ENCODE measurements at regions not wholly inside any gene's neighbourhood (a gene's known extent, or its start where the extent isn't known, plus 50 kb on each side); places are given as distances from the start of the nearest gene placed in this dataset.

GRCh38 chr7:46943996-46944395 lies 637.9 kb downstream of the TNS3 start:
- POLR2A ChIA-PET (ENCODE audit: partially characterized antibody) = no interaction called here
- H3K36me3 Mint-ChIP-seq = no peaks in the 10 kb centered on the region
- H3K36me3 ChIP-seq (ENCODE audit: insufficient read depth, low read length) = no peaks in the 10 kb centered on the region
- H3K4me1 ChIP-seq (ENCODE audit: insufficient read depth, low read length) = no peaks in the 10 kb centered on the region
- no peaks in the 10 kb centered on the region for H3K9me3 ChIP-seq (ENCODE audit: control insufficient read depth in 1 of 2, low read length in 2 of 2)
- H3K4me1 Mint-ChIP-seq = no peaks in the 10 kb centered on the region
- no peaks in the 10 kb centered on the region for H3K27me3 ChIP-seq (ENCODE audit: insufficient read depth, low read length)
- H3K4me3 Mint-ChIP-seq = no peak overlapping the region
- H3K4me3 ChIP-seq (ENCODE audit: low read length in 2 of 2) = no peak overlapping the region
- no peak for DNase-seq
- intact Hi-C loops (cut with micrococcal nuclease) = no loop called here
- H3K27me3 Mint-ChIP-seq = no peaks in the 10 kb centered on the region
- CTCF ChIA-PET (ENCODE audit: partially characterized antibody) = no interaction called here
- peaks cover 0 to 9% (median 4%) of the 10 kb centered on the region in 8 donors for H3K9me3 Mint-ChIP-seq
- no peak overlapping the region for H3K27ac ChIP-seq (ENCODE audit: low read depth, low read length)
- no peak overlapping the region for H3K27ac Mint-ChIP-seq

DNA sequence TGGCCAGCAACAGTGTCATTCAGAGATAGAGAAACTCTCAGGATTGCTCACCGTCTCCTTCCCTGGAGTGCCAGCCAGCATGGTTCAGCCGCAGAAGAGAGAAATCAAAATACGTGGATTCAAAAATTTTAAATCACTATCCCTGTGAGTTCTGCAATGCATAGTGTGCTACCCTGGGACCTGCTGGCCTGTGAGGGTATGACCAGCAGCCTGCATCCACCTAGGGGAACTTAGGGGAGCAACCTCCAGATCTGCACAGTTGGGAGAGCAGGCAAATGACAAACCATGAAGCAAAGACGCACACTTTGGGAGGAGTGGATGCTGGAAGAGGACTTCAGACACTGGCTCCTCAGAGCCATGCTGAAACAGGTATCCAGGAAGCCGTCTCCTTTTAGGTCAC lies 639.3 kb downstream of the TNS3 start:
- Mint-ChIP-seq H3K9me3 (peaks cover 0 to 10% (median 5%) of the 10 kb centered on the region in 8 donors), H3K27ac (no peak overlapping the region), H3K4me1 (no peaks in the 10 kb centered on the region), H3K4me3 (no peak overlapping the region), H3K27me3 (no peaks in the 10 kb centered on the region), H3K36me3 (no peaks in the 10 kb centered on the region)
- no peak for DNase-seq
- Histone ChIP-seq H3K27me3 (ENCODE audit: insufficient read depth, low read length) (no peaks in the 10 kb centered on the region), H3K9me3 (ENCODE audit: control insufficient read depth in 1 of 2, low read length in 2 of 2) (no peaks in the 10 kb centered on the region), H3K27ac (ENCODE audit: low read depth, low read length) (no peak overlapping the region), H3K4me1 (ENCODE audit: insufficient read depth, low read length) (no peaks in the 10 kb centered on the region), H3K36me3 (ENCODE audit: insufficient read depth, low read length) (no peaks in the 10 kb centered on the region), H3K4me3 (ENCODE audit: low read length in 2 of 2) (no peak overlapping the region)
- ChIA-PET POLR2A (ENCODE audit: partially characterized antibody) (no interaction called here), CTCF (ENCODE audit: partially characterized antibody) (no interaction called here)
- intact Hi-C loops (cut with micrococcal nuclease) = no loop called here

- ChIA-PET POLR2A (ENCODE audit: partially characterized antibody) (no interaction called here), CTCF (ENCODE audit: partially characterized antibody) (no interaction called here)
- no peaks in the 10 kb centered on the region for H3K36me3 Mint-ChIP-seq
- Histone ChIP-seq H3K27me3 (ENCODE audit: insufficient read depth, low read length) (no peaks in the 10 kb centered on the region), H3K36me3 (ENCODE audit: insufficient read depth, low read length) (no peaks in the 10 kb centered on the region), H3K4me1 (ENCODE audit: insufficient read depth, low read length) (no peaks in the 10 kb centered on the region), H3K9me3 (ENCODE audit: control insufficient read depth in 1 of 2, low read length in 2 of 2) (no peaks in the 10 kb centered on the region), H3K4me3 (ENCODE audit: low read length in 2 of 2) (no peak overlapping the region), H3K27ac (ENCODE audit: low read depth, low read length) (no peak overlapping the region)
- H3K9me3 Mint-ChIP-seq = peaks cover 2 to 9% (median 5%) of the 10 kb centered on the region in 8 donors
- DNase-seq = no peak
- H3K4me1 Mint-ChIP-seq = no peaks in the 10 kb centered on the region
- no peak overlapping the region for H3K27ac Mint-ChIP-seq
- H3K27me3 Mint-ChIP-seq = no peaks in the 10 kb centered on the region
- intact Hi-C loops (cut with micrococcal nuclease) = no loop called here
- H3K4me3 Mint-ChIP-seq = no peak overlapping the region
Observed at GRCh38 chr7:46940178-46940577, 641.7 kb downstream of the TNS3 start.

DNA sequence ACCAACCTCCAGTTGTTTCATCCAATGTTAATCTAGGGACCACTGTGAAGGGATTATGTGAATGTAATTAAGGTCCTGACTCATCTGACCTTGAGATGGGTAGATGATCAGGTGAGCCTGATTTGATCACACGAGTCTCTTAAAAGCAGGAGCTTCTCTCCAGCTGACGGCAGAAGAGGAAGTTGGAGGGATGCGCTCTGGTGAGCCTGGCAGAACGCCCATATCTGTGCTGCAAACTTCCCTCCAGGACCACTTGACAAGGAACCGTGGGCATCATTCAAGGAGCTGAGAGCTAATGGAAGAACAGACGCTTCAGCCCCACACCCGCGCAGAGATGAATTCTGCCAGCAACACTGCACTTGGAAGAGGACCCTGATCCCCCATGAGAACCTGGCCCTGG lies 642.4 kb downstream of the TNS3 start:
- Mint-ChIP-seq H3K4me1 (no peaks in the 10 kb centered on the region), H3K9me3 (peaks cover 2 to 9% (median 5%) of the 10 kb centered on the region in 8 donors), H3K27me3 (no peaks in the 10 kb centered on the region), H3K36me3 (no peaks in the 10 kb centered on the region), H3K4me3 (no peak overlapping the region), H3K27ac (no peak overlapping the region)
- POLR2A ChIA-PET (ENCODE audit: partially characterized antibody) = no interaction called here
- no peak overlapping the region for H3K27ac ChIP-seq (ENCODE audit: low read depth, low read length)
- H3K9me3 ChIP-seq (ENCODE audit: control insufficient read depth in 1 of 2, low read length in 2 of 2) = no peaks in the 10 kb centered on the region
- no peak overlapping the region for H3K4me3 ChIP-seq (ENCODE audit: low read length in 2 of 2)
- H3K4me1 ChIP-seq (ENCODE audit: insufficient read depth, low read length) = no peaks in the 10 kb centered on the region
- CTCF ChIA-PET (ENCODE audit: partially characterized antibody) = interaction anchor here (0.9 kb wide), 1 partner anchor 12 kb away, joined by 5 read pairs; no protein-coding TSS in a partner anchor
- no peaks in the 10 kb centered on the region for H3K27me3 ChIP-seq (ENCODE audit: insufficient read depth, low read length)
- no peaks in the 10 kb centered on the region for H3K36me3 ChIP-seq (ENCODE audit: insufficient read depth, low read length)
- intact Hi-C loops (cut with micrococcal nuclease) = no loop called here
- DNase-seq = no peak

DNA sequence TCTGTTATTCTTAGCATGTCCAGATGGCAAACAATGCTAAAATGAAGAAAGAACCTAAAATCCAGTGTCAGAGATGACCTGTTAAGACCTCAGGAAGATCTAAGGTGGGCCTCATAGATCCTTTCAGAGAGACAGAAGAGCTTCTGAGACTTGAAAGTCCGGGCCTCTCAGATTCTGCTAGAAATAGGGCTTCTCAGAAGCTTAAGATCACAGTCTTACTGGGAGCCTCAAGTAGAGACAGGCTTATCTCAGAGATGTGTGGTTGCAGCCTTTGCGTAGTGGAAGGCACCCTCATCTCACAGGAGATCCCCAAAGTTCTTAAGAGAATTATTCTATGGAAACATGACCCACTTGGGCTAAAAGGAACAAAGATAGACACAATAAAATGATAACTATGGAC lies 642.8 kb downstream of the TNS3 start:
- Histone ChIP-seq H3K4me1 (ENCODE audit: insufficient read depth, low read length) (no peaks in the 10 kb centered on the region), H3K9me3 (ENCODE audit: control insufficient read depth in 1 of 2, low read length in 2 of 2) (no peaks in the 10 kb centered on the region), H3K36me3 (ENCODE audit: insufficient read depth, low read length) (no peaks in the 10 kb centered on the region), H3K4me3 (ENCODE audit: low read length in 2 of 2) (no peak overlapping the region), H3K27me3 (ENCODE audit: insufficient read depth, low read length) (no peaks in the 10 kb centered on the region), H3K27ac (ENCODE audit: low read depth, low read length) (no peak overlapping the region)
- Mint-ChIP-seq H3K36me3 (no peaks in the 10 kb centered on the region), H3K27me3 (no peaks in the 10 kb centered on the region), H3K4me3 (no peak overlapping the region), H3K27ac (no peak overlapping the region), H3K4me1 (no peaks in the 10 kb centered on the region), H3K9me3 (peaks cover 2 to 9% (median 4%) of the 10 kb centered on the region in 8 donors)
- POLR2A ChIA-PET (ENCODE audit: partially characterized antibody) = no interaction called here
- CTCF ChIA-PET (ENCODE audit: partially characterized antibody) = interaction anchor here (0.9 kb wide), 1 partner anchor 11 kb away, joined by 5 read pairs; no protein-coding TSS in a partner anchor
- intact Hi-C loops (cut with micrococcal nuclease) = no loop called here
- DNase-seq = no peak

DNA sequence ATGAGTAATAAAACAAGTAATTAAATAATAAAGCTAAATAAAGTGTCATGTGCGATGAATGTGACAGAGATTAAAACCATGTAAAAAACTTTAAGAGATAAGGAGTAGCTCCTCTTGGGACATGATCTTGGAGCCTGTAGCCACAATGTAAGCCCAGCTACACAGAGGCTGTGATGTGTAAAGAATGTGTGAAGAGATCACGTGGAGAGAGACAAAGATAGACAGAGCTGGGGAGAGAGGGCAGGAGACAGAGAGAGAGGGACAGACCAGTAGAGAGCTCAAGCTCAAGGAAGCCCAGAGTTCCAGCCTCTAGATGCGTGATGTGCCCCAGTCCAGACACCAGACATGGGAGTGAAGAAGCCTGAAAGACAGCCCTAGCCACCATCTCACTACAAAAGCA lies 644.1 kb downstream of the TNS3 start:
- H3K36me3 ChIP-seq (ENCODE audit: insufficient read depth, low read length) = no peaks in the 10 kb centered on the region
- Mint-ChIP-seq H3K9me3 (peaks cover 2 to 9% (median 3%) of the 10 kb centered on the region in 8 donors), H3K27ac (no peak overlapping the region), H3K36me3 (no peaks in the 10 kb centered on the region), H3K4me3 (no peak overlapping the region), H3K4me1 (no peaks in the 10 kb centered on the region), H3K27me3 (no peaks in the 10 kb centered on the region)
- intact Hi-C loops (cut with micrococcal nuclease) = no loop called here
- no peaks in the 10 kb centered on the region for H3K4me1 ChIP-seq (ENCODE audit: insufficient read depth, low read length)
- DNase-seq = no peak
- H3K9me3 ChIP-seq (ENCODE audit: control insufficient read depth in 1 of 2, low read length in 2 of 2) = no peaks in the 10 kb centered on the region
- no peak overlapping the region for H3K4me3 ChIP-seq (ENCODE audit: low read length in 2 of 2)
- H3K27me3 ChIP-seq (ENCODE audit: insufficient read depth, low read length) = no peaks in the 10 kb centered on the region
- POLR2A ChIA-PET (ENCODE audit: partially characterized antibody) = no interaction called here
- CTCF ChIA-PET (ENCODE audit: partially characterized antibody) = no interaction called here
- H3K27ac ChIP-seq (ENCODE audit: low read depth, low read length) = no peak overlapping the region

DNA sequence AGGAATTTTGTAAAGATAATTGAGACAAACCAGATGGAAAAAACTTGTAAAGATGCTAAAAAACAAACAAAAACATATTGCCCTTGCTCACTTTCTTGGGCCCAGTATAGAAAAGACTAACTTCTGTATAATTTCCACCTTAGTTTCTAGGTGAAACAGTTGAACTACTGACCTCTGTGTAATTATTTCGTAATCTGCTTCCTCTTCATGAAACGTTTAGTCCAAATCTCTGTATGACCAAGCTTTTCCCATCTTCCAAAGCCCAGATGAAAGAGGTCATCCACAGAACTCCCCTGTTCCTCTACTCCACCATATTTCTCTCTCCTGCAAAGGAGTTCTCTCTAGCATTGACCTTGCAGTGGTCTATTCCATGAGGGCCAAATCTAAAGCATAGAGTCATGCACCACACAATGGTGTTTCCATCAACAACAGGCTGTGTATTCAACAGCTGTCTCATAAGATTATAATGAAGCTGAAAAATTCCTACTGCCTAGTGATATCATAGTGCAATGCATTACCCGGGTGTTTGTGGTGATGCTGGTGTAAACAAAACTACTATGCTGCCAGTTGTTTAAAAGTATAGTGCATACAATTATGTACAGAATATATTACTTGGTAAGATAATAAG lies 647.6 kb downstream of the TNS3 start:
- intact Hi-C loops (cut with micrococcal nuclease) = no loop called here
- no peak overlapping the region for H3K27ac Mint-ChIP-seq

DNA sequence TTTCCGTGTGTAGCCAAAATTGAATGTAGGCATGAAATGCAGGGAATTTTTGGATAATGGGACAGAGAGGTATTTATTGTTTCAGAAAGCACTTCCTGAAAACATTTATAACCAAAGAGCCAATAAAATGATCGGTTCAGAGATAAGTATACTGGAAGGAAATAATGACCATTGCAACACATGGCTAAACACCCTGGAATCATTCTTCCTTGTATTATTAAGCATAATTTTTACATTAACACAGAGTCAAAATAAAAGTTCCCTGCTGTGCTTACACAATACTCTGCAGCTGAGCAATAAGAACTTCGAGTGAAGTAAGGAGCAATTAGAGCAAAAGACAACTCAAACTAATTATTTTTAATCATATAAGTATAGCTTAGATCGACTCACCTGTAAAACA lies 648.3 kb downstream of the TNS3 start:
- no peak overlapping the region for H3K27ac ChIP-seq (ENCODE audit: low read depth, low read length)
- no peaks in the 10 kb centered on the region for H3K36me3 ChIP-seq (ENCODE audit: insufficient read depth, low read length)
- H3K9me3 ChIP-seq (ENCODE audit: control insufficient read depth in 1 of 2, low read length in 2 of 2) = no peaks in the 10 kb centered on the region
- no peaks in the 10 kb centered on the region for H3K27me3 Mint-ChIP-seq
- H3K4me1 ChIP-seq (ENCODE audit: insufficient read depth, low read length) = no peaks in the 10 kb centered on the region
- no peaks in the 10 kb centered on the region for H3K27me3 ChIP-seq (ENCODE audit: insufficient read depth, low read length)
- no peaks in the 10 kb centered on the region for H3K4me1 Mint-ChIP-seq
- no peak overlapping the region for H3K27ac Mint-ChIP-seq
- H3K9me3 Mint-ChIP-seq = peaks cover 0 to 10% (median 5%) of the 10 kb centered on the region in 8 donors
- H3K36me3 Mint-ChIP-seq = no peaks in the 10 kb centered on the region
- no peak overlapping the region for H3K4me3 ChIP-seq (ENCODE audit: low read length in 2 of 2)
- DNase-seq = no peak
- POLR2A ChIA-PET (ENCODE audit: partially characterized antibody) = no interaction called here
- no peak overlapping the region for H3K4me3 Mint-ChIP-seq
- CTCF ChIA-PET (ENCODE audit: partially characterized antibody) = no interaction called here
- intact Hi-C loops (cut with micrococcal nuclease) = no loop called here

More for the DNA sequence above, 647.6 kb downstream of the TNS3 start:
- ChIA-PET POLR2A (ENCODE audit: partially characterized antibody) (no interaction called here), CTCF (ENCODE audit: partially characterized antibody) (no interaction called here)
- H3K9me3 ChIP-seq (ENCODE audit: control insufficient read depth in 1 of 2, low read length in 2 of 2) = no peaks in the 10 kb centered on the region
- no peak for DNase-seq
- Mint-ChIP-seq H3K9me3 (peaks cover 0 to 10% (median 6%) of the 10 kb centered on the region in 8 donors), H3K4me3 (no peak overlapping the region), H3K36me3 (no peaks in the 10 kb centered on the region), H3K4me1 (no peaks in the 10 kb centered on the region), H3K27me3 (no peaks in the 10 kb centered on the region)
- no peaks in the 10 kb centered on the region for H3K27me3 ChIP-seq (ENCODE audit: insufficient read depth, low read length)
- no peaks in the 10 kb centered on the region for H3K36me3 ChIP-seq (ENCODE audit: insufficient read depth, low read length)
- H3K27ac ChIP-seq (ENCODE audit: low read depth, low read length) = no peak overlapping the region
- H3K4me3 ChIP-seq (ENCODE audit: low read length in 2 of 2) = no peak overlapping the region
- H3K4me1 ChIP-seq (ENCODE audit: insufficient read depth, low read length) = no peaks in the 10 kb centered on the region
